AG10803 (cell line): ENCODE measurements at regions not wholly inside any gene's neighbourhood (a gene's known extent, or its start where the extent isn't known, plus 50 kb on each side); places are given as distances from the start of the nearest gene placed in this dataset.

Source experiments
- DNase-seq: peaks from one replicate; pipeline ENCODE4 v3.0.0; 2010; ENCODE audit warnings: low read depth
- H3K4me3 ChIP-seq: 2 replicates; pipeline ENCODE4 v1.5.1; 2011; ENCODE audit warnings: mild to moderate bottlenecking, low read length, control low read depth
- TF ChIP-seq, protein P1 (sequence below): conservative IDR thresholded peaks from 2 replicates; pipeline ENCODE4 v1.5.1; 2011; ENCODE audit warnings: mild to moderate bottlenecking, low read length, control low read depth, inconsistent platforms

DNA sequence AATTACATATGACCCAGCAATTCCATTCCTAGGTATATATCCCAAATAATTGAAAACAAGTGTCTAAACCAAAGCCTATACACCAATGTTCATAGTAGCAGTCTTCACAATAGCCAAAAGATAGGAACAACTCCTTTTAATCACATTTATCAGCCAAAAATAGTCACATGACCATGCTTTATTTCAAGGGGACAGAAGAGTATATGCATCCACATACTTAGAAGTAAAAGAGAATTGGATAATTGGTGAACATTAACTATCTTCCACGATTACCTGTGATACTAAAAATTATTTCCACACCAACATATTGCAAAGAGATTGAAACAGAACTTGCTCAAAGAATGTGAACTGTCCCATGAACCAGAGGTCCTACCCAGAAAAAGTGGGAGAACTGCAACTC lies 51.8 kb upstream of the FOXE1 start:
- TF ChIP-seq, protein P1, sequence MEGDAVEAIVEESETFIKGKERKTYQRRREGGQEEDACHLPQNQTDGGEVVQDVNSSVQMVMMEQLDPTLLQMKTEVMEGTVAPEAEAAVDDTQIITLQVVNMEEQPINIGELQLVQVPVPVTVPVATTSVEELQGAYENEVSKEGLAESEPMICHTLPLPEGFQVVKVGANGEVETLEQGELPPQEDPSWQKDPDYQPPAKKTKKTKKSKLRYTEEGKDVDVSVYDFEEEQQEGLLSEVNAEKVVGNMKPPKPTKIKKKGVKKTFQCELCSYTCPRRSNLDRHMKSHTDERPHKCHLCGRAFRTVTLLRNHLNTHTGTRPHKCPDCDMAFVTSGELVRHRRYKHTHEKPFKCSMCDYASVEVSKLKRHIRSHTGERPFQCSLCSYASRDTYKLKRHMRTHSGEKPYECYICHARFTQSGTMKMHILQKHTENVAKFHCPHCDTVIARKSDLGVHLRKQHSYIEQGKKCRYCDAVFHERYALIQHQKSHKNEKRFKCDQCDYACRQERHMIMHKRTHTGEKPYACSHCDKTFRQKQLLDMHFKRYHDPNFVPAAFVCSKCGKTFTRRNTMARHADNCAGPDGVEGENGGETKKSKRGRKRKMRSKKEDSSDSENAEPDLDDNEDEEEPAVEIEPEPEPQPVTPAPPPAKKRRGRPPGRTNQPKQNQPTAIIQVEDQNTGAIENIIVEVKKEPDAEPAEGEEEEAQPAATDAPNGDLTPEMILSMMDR, result no peak
- no peak overlapping the region for H3K4me3 ChIP-seq
- no peak for DNase-seq

DNA sequence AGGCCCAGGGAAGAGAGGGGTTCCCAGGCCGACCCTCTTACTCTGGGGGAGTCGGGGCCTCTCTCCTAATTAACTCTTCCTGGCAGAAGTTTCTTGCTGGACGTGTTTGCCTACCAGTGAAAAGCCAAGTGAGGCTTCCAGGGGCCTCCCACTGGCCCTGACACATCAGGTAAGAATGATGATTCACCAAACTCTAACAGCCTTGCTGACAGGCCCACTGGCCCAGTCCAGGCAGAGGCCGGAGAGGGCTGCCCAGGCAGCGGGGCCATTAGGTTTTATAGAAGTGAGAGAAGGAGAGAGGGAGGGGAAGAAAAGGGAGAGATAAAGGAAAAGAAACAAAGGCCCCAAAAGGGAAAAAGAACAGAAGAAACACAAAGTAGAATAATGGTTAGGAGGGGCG lies 50.8 kb upstream of the FOXE1 start:
- peak; percentile 55 for DNase-seq
- H3K4me3 ChIP-seq, result no peak overlapping the region

DNA sequence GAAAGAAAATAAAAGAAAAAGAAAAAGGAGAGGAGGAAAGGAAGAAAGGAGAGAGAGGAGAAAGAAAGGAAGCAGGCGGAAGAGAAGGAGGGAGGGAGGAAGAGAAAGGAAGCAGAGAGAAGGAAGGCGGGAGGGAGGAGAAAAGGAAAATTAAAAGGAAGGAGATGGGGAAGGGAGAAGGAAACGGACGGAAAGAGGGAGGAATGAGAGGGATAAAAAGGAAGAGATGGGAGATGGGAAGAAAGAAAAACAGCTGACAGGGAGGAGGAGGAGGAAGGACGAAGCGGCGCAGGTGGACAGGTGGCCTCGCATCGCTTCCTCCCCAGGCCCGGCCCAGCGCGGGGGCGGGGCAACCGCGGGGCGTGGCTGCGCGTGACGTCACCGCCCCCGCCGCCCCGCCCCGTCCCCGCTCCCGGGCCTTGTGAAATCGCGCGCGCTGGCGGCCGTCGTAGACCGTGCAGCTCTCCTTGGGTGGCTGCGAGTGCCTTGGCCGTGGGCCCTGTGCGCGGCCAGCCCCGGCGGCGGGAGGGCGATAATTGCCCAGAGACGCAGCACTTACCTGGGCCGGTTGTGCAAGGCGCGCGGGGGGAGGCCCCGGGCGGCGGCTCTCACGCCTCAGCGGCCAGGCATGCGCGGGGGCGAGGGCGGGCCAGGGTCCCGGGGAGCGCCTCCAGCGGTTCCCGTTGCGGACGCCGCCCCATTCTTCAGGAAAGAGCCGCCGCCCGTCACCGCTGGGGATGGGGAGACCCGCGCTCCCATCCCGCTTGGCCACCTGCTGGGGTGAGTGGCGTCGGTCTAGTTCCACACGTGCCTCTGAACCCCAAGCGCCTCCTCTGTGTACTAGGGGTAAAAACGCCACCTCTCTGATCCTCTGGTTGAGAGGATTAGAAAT lies 49.6 kb upstream of the FOXE1 start:
- DNase-seq, result peak; percentile 51
- TF ChIP-seq, protein P1, result no peak
- peak overlapping the region; percentile 56 for H3K4me3 ChIP-seq

More for the DNA sequence above, 50.8 kb upstream of the FOXE1 start:
- TF ChIP-seq, protein P1, result no peak
